HG02588 (cell line): ENCODE measurements at regions not wholly inside any gene's neighbourhood (a gene's known extent, or its start where the extent isn't known, plus 50 kb on each side); places are given as distances from the start of the nearest gene placed in this dataset.
A peak's percentile ranks its signal among the peaks of the same experiment; 100 is the strongest.
"Not testable (repeated sequence)": the region's sequence is repeated elsewhere in the genome, so short reads cannot be mapped to it uniquely, and the experiment has no call there.

Experiments
- ATAC-seq: cut with Tn5 transposase; IDR thresholded peaks from one replicate; pipeline ENCODE4 v1.9.1; 2021; ENCODE audit warnings: mild to moderate bottlenecking, moderate library complexity; ENCODE audit not compliant: unreplicated experiment

- no peak for ATAC-seq
These were observed 52.5 kb upstream of the WDFY3 start for GRCh38 chr4:85018983-85019382.

- ATAC-seq: no peak
These were observed 52.9 kb upstream of the WDFY3 start for GRCh38 chr4:85019411-85019810.

- ATAC-seq: no peak
These were observed 58.2 kb upstream of the WDFY3 start for GRCh38 chr4:85024671-85025070.

- ATAC-seq: no peak
These were observed 62.4 kb upstream of the WDFY3 start for GRCh38 chr4:85028910-85029309.

GRCh38 chr4:85029453-85029852, 63.0 kb upstream of the WDFY3 start:
- ATAC-seq: no peak

- no peak for ATAC-seq
These were observed 63.7 kb upstream of the WDFY3 start for GRCh38 chr4:85030156-85030555.

GRCh38 chr4:85033838-85034237, 67.3 kb upstream of the WDFY3 start:
- not testable (repeated sequence) for ATAC-seq

GRCh38 chr4:85039526-85039925, 73.0 kb upstream of the WDFY3 start:
- ATAC-seq: no peak

GRCh38 chr4:85043812-85044496, 77.5 kb upstream of the WDFY3 start:
- ATAC-seq: not testable (repeated sequence)

GRCh38 chr4:85050736-85051135, 84.2 kb upstream of the WDFY3 start:
- ATAC-seq: no peak

- ATAC-seq: no peak
These were observed 85.0 kb upstream of the WDFY3 start for GRCh38 chr4:85051526-85051925.

GRCh38 chr4:85054925-85055324, 88.4 kb upstream of the WDFY3 start:
- not testable (repeated sequence) for ATAC-seq

- ATAC-seq: no peak
These were observed 92.1 kb upstream of the WDFY3 start for GRCh38 chr4:85058551-85058950.

GRCh38 chr4:85061974-85062373, 95.5 kb upstream of the WDFY3 start:
- ATAC-seq: no peak

GRCh38 chr4:85062466-85062865, 96.0 kb upstream of the WDFY3 start:
- ATAC-seq: no peak

GRCh38 chr4:85067342-85067741, 100.9 kb upstream of the WDFY3 start:
- ATAC-seq: no peak

- no peak for ATAC-seq
These were observed 111.5 kb upstream of the WDFY3 start for GRCh38 chr4:85078016-85078415.

- no peak for ATAC-seq
These were observed 114.7 kb upstream of the WDFY3 start for GRCh38 chr4:85081196-85081595.

GRCh38 chr4:85084371-85085094, 118.0 kb upstream of the WDFY3 start:
- ATAC-seq: peak; percentile 82

GRCh38 chr4:85086721-85087120, 120.2 kb upstream of the WDFY3 start:
- ATAC-seq: no peak

- ATAC-seq: no peak
These were observed 126.0 kb upstream of the WDFY3 start for GRCh38 chr4:85092536-85092935.

- ATAC-seq: no peak
These were observed 126.5 kb upstream of the WDFY3 start for GRCh38 chr4:85092943-85093342.

GRCh38 chr4:85094735-85095134, 128.2 kb upstream of the WDFY3 start:
- no peak for ATAC-seq
